NT2/D1 (cell line): ENCODE measurements at regions not wholly inside any gene's neighbourhood (a gene's known extent, or its start where the extent isn't known, plus 50 kb on each side); places are given as distances from the start of the nearest gene placed in this dataset.
A peak's percentile ranks its signal among the peaks of the same experiment; 100 is the strongest.

Experiments used
- DNase-seq: peaks from one replicate; pipeline ENCODE4 v3.0.0-alpha.2; 2011; ENCODE audit warnings: low read depth, low spot score
- H3K27me3 ChIP-seq: 2 replicates; pipeline ENCODE4 v1.6.0; 2011; ENCODE audit warnings: mild to moderate bottlenecking; ENCODE audit not compliant: insufficient read length, insufficient read depth
- H3K36me3 ChIP-seq: 2 replicates; pipeline ENCODE4 v1.6.1; 2011; ENCODE audit warnings: mild to moderate bottlenecking, low read length, mixed read lengths; ENCODE audit not compliant: insufficient read depth, insufficient read length
- H3K4me1 ChIP-seq: 2 replicates; pipeline ENCODE4 v1.5.1; 2011; ENCODE audit not compliant: insufficient read depth, insufficient read length
- H3K4me3 ChIP-seq: 2 replicates; pipeline ENCODE4 v1.5.1; 2011; ENCODE audit warnings: low read depth; ENCODE audit not compliant: insufficient read length
- H3K9ac ChIP-seq: 2 replicates; pipeline ENCODE4 v1.6.0; 2011; ENCODE audit warnings: low read depth; ENCODE audit not compliant: insufficient read length
- H3K9me3 ChIP-seq: 2 replicates; pipeline ENCODE4 v1.5.1; 2011; ENCODE audit warnings: mild to moderate bottlenecking, low read length; ENCODE audit not compliant: insufficient read depth
- SUZ12 ChIP-seq: IDR thresholded peaks from 2 replicates; pipeline ENCODE4 v1.6.1; 2011; ENCODE audit not compliant: insufficient read length, insufficient read depth; ENCODE audit errors: extremely low read depth
- YY1 ChIP-seq: IDR thresholded peaks from 2 replicates; pipeline ENCODE4 v1.6.1; 2011; ENCODE audit not compliant: insufficient read length, insufficient read depth
- ZNF274 ChIP-seq: IDR thresholded peaks from 2 replicates; pipeline ENCODE4 v1.6.1; 2011; ENCODE audit warnings: mild to moderate bottlenecking, low read depth, low read length

GRCh38 chr9:16230731-16231130 is 639.7 kb downstream of the BNC2 start:
- H3K36me3 ChIP-seq: no peaks in the 10 kb centered on the region
- no peak for DNase-seq
- H3K27me3 ChIP-seq: no peaks in the 10 kb centered on the region
- no peaks in the 10 kb centered on the region for H3K4me1 ChIP-seq
- no peak overlapping the region for H3K9ac ChIP-seq
- peaks cover 21% of the 10 kb centered on the region; the same call in 1 of the 2 replicates for H3K9me3 ChIP-seq
- no peak for TF ChIP-seq ZNF274
- no peak overlapping the region for H3K4me3 ChIP-seq

DNA sequence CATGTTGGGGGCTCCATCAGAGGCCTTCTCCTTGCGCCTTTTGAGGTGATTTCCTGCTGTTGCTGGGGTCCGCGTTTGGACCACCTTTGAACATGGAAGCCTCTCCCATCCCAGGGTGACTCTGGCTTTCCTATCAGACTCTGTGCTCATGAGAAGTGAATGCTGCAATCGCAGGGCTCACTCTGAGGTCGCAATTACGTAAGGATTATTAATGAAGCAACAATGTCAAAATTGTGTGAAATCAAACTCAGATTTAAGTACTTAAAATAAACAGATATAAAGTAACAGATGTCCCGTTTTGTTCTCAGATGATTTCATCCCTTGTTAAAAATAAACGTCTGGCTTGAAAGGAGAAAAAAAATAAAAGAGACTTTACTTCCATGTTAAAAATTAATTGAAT is 634.2 kb downstream of the BNC2 start:
- no peak overlapping the region for H3K4me3 ChIP-seq
- H3K9ac ChIP-seq: no peak overlapping the region
- no peaks in the 10 kb centered on the region for H3K36me3 ChIP-seq
- TF ChIP-seq YY1 (no peak), SUZ12 (no peak), ZNF274 (no peak)
- no peak for DNase-seq
- peaks cover 4% of the 10 kb centered on the region for H3K4me1 ChIP-seq
- peaks cover 21% of the 10 kb centered on the region; the same call in 1 of the 2 replicates for H3K9me3 ChIP-seq
- H3K27me3 ChIP-seq: no peaks in the 10 kb centered on the region

GRCh38 chr9:16236882-16237281 is 633.6 kb downstream of the BNC2 start:
- no peaks in the 10 kb centered on the region for H3K36me3 ChIP-seq
- peaks cover 21% of the 10 kb centered on the region; the same call in 1 of the 2 replicates for H3K9me3 ChIP-seq
- H3K4me3 ChIP-seq: no peak overlapping the region
- TF ChIP-seq YY1 (no peak), SUZ12 (no peak), ZNF274 (no peak)
- no peak overlapping the region for H3K9ac ChIP-seq
- DNase-seq: no peak
- peaks cover 4% of the 10 kb centered on the region for H3K4me1 ChIP-seq
- H3K27me3 ChIP-seq: no peaks in the 10 kb centered on the region

GRCh38 chr9:16238623-16239138 is 631.8 kb downstream of the BNC2 start:
- TF ChIP-seq SUZ12 (no peak), ZNF274 (no peak), YY1 (no peak)
- DNase-seq: no peak
- no peak overlapping the region for H3K9ac ChIP-seq
- H3K4me1 ChIP-seq: peaks cover 4% of the 10 kb centered on the region
- peaks cover 16% of the 10 kb centered on the region; the same call in 1 of the 2 replicates for H3K9me3 ChIP-seq
- H3K27me3 ChIP-seq: no peaks in the 10 kb centered on the region
- no peaks in the 10 kb centered on the region for H3K36me3 ChIP-seq
- no peak overlapping the region for H3K4me3 ChIP-seq

DNA sequence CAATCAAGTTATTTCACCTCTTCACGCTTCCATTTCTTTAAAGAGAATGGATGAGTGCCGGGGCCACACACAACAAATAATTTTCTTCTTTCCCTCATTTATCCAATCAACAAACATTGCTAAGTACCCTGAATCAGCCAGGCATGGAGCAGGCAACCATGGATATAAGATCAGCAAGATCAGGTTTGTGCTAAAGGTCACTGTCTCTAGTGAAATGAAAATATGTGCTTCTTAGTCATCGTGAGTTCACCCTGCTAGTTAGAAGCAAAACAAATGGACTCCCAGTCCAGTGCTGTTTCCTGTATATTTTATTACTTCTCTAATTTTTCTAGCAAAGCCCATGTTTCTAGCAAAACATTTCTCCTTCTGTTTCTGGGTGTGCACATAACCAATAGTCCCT is 629.2 kb downstream of the BNC2 start:
- Histone ChIP-seq H3K4me1 (peaks cover 4% of the 10 kb centered on the region), H3K36me3 (no peaks in the 10 kb centered on the region), H3K27me3 (no peaks in the 10 kb centered on the region), H3K9me3 (no peaks in the 10 kb centered on the region), H3K9ac (no peak overlapping the region), H3K4me3 (no peak overlapping the region)
- no peak for TF ChIP-seq SUZ12
- no peak for TF ChIP-seq ZNF274
- TF ChIP-seq YY1: no peak
- DNase-seq: no peak

- TF ChIP-seq SUZ12: no peak
- no peaks in the 10 kb centered on the region for H3K9me3 ChIP-seq
- H3K36me3 ChIP-seq: no peaks in the 10 kb centered on the region
- no peaks in the 10 kb centered on the region for H3K27me3 ChIP-seq
- H3K9ac ChIP-seq: no peak overlapping the region
- peaks cover 4% of the 10 kb centered on the region for H3K4me1 ChIP-seq
- DNase-seq: peak; percentile 47
- no peak overlapping the region for H3K4me3 ChIP-seq
Measured at GRCh38 chr9:16243798-16244197, 626.7 kb downstream of the BNC2 start.

DNA sequence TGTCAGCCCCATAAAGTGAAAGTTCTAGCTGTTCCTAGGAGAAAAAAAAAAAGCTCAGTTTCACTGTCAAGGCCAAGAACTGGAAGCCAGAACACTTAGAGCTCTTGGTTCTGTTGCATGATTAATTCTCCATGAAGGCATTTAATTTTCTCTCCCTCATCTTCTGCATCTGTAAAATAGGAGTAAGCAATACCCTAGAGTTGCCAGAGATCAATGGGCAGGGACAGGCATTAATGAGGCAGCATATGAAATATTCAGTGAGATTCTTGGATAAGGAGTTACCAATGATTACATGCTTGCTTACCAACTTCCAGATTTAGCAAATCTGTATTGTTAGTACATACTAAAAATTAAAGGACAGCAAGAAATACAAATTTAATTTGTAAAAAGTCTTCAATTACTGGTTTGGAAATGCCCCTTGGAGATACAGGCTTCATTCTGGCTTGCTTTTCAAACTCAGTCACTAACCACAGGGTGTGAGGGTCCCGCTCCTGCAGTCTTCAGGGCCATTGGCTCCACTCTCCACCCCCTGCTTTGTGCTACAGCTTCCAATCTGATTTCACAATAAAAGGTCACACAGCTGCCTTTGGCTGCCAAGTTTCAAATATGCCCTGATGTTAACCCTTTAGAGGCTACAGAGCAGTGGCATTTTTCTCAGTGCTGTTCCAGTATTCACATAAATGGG is 624.6 kb downstream of the BNC2 start:
- no peak overlapping the region for H3K4me3 ChIP-seq
- H3K9me3 ChIP-seq: no peaks in the 10 kb centered on the region
- H3K4me1 ChIP-seq: no peaks in the 10 kb centered on the region
- H3K27me3 ChIP-seq: no peaks in the 10 kb centered on the region
- H3K36me3 ChIP-seq: no peaks in the 10 kb centered on the region
- no peak overlapping the region for H3K9ac ChIP-seq
- no peak for DNase-seq
- no peak for TF ChIP-seq YY1
- no peak for TF ChIP-seq ZNF274
- TF ChIP-seq SUZ12: no peak

- TF ChIP-seq ZNF274 (no peak), SUZ12 (no peak), YY1 (no peak)
- no peak for DNase-seq
Measured at GRCh38 chr9:16246785-16247184, 623.7 kb downstream of the BNC2 start.

More at GRCh38 chr9:16246785-16247184, 623.7 kb downstream of the BNC2 start:
- Histone ChIP-seq H3K4me3 (no peak overlapping the region), H3K27me3 (no peaks in the 10 kb centered on the region), H3K36me3 (no peaks in the 10 kb centered on the region), H3K9ac (no peak overlapping the region), H3K4me1 (no peaks in the 10 kb centered on the region), H3K9me3 (no peaks in the 10 kb centered on the region)
